Heart left ventricle (tissue), 13 donors: ENCODE measurements at regions not wholly inside any gene's neighbourhood (a gene's known extent, or its start where the extent isn't known, plus 50 kb on each side); places are given as distances from the start of the nearest gene placed in this dataset.

Experiments used
- CTCF ChIP-seq, 12 donors: fragments of 200-600 bp; sonication (generic) in 4 of 12; IDR thresholded peaks; one replicate each; pipeline versions ENCODE4 v1.5.0 to v1.8.0; 2018 to 2022; ENCODE audit warnings: antibody characterized with exemption in 12 of 12, mild to moderate bottlenecking in 5 of 12
- POLR2A ChIP-seq, 2 donors: fragments of 450-650 bp; IDR thresholded peaks; one replicate each; pipeline ENCODE4 v1.6.1; 2017; ENCODE audit warnings: antibody characterized with exemption in 2 of 2, mild to moderate bottlenecking in 2 of 2, moderate library complexity in 2 of 2
- donor health status: ischemic (EF 13 %, LVEDD 7.1; RV severe dilation, severe dysfunction).
- donor health status: DM: no; HTN: yes; CAD: no.
- donor health status: DM: no; HTN: no; CAD: no.
- donor health status: ischemic (EF 25% LVEDD 6.9; RV normal size, moderate dysfunction).
- donor health status: ischemic (EF 25% LVEDD 5.7; RV mildly dilated, moderate dysfunction).
- donor health status: ischemic (EF 35%, LVEDD 5.7; RV mildly dilated, moderate dysfunction).
- donor health status: nonischemic (EF 11% LVEDD 7.7; RV severe dilation, severe dysfunction).
- donor health status: DM: yes; HTN: yes; CAD: no.
- donor health status: PGD.
- donor health status: ischemic (EF 29% LVEDD 5.4; RV normal size, mild dysfunction).
- donor health status: nonischemic (EF 23%, LVEDD 6.1; RV moderate dilation, normal function).

DNA sequence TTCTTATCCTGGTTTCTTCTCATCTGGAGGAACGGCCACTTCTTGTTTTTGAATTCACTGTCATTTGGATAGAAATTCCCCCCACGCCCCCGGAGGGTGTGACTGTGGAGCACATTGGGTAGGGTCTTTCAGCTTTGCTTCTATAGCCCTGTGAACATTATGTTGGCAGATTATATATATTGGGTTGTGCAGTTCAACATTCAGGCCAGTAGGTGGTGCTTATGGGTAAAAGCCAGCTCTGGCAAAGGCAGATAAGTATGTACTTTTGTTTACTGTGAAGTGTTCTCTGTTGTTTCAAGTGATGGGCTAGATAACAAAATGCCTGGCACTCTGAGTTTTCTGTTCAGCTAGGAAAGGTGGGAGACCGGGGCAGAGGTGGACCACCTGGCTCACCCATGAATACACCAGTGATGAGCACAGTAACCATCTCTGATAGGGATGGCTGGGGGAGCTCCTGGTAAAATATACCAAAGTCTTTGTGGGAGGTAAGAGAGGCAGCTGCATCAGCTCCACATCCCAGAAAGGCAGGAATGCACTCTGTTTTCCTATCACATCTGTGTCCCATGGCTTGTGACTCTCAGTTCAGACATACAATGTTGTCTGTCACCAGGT lies 1348.2 kb upstream of the RAG2 start:
- peak; percentile 28 to 63 (median 47) for TF ChIP-seq CTCF (IDR thresholded peaks at IDR 0.05)
- TF ChIP-seq POLR2A (IDR thresholded peaks at IDR 0.05) = no peak
